H9 (cell line): ENCODE measurements at regions not wholly inside any gene's neighbourhood (a gene's known extent, or its start where the extent isn't known, plus 50 kb on each side); places are given as distances from the start of the nearest gene placed in this dataset.

Source experiments
- DNase-seq: peaks from one replicate; pipeline ENCODE4 v3.0.0-alpha.2; 2017
- H2AFZ ChIP-seq: one replicate; pipeline ENCODE4 v1.6.1; 2013; ENCODE audit warnings: mild to moderate bottlenecking, low read length, control low read depth, moderate library complexity
- H2AK5ac ChIP-seq: 2 replicates; pipeline ENCODE4 v1.6.1; 2013; ENCODE audit warnings: low read length, control low read depth, mixed read lengths; ENCODE audit not compliant: insufficient read length
- H2BK120ac ChIP-seq: one replicate; pipeline ENCODE4 v1.6.1; 2013; ENCODE audit warnings: low read depth, mild to moderate bottlenecking, low read length, control low read depth, inconsistent platforms; ENCODE audit not compliant: poor library complexity, severe bottlenecking
- H2BK12ac ChIP-seq: 2 replicates; pipeline ENCODE4 v1.6.1; 2013; ENCODE audit warnings: low read length, control low read depth, mixed read lengths, low read depth; ENCODE audit not compliant: insufficient read length
- H2BK15ac ChIP-seq: 2 replicates; pipeline ENCODE4 v1.6.1; 2013; ENCODE audit warnings: low read depth, low read length, control low read depth
- H2BK20ac ChIP-seq: one replicate; pipeline ENCODE4 v1.6.1; 2013; ENCODE audit warnings: low read depth, mild to moderate bottlenecking, low read length, control low read depth, inconsistent platforms; ENCODE audit not compliant: poor library complexity, severe bottlenecking
- H2BK5ac ChIP-seq: 2 replicates; pipeline ENCODE4 v1.6.1; 2013; ENCODE audit warnings: low read length, control low read depth, mixed read lengths; ENCODE audit not compliant: insufficient read length
- H3K14ac ChIP-seq: 2 replicates; pipeline ENCODE4 v1.6.1; 2013; ENCODE audit warnings: low read length, control low read depth; ENCODE audit not compliant: insufficient read depth
- H3K18ac ChIP-seq: 2 replicates; pipeline ENCODE4 v1.6.1; 2013; ENCODE audit warnings: low read depth, mild to moderate bottlenecking, mixed read lengths, low read length, control low read depth; ENCODE audit not compliant: insufficient read length
- H3K23ac ChIP-seq: 2 replicates; pipeline ENCODE4 v1.6.1; 2013; ENCODE audit warnings: low read length, control low read depth, mixed read lengths, low read depth; ENCODE audit not compliant: insufficient read length
- H3K23me2 ChIP-seq: 2 replicates; pipeline ENCODE4 v1.6.1; 2013; ENCODE audit warnings: low read depth, mild to moderate bottlenecking, mixed read lengths, low read length, control low read depth; ENCODE audit not compliant: insufficient read length, poor library complexity, severe bottlenecking
- H3K27ac ChIP-seq: 2 replicates; pipeline ENCODE4 v1.5.1; 2013; ENCODE audit warnings: low read length, control low read depth, mixed read lengths, low read depth; ENCODE audit not compliant: insufficient read length
- H3K27me3 ChIP-seq: 2 replicates; pipeline ENCODE4 v1.6.1; 2013; ENCODE audit warnings: low read length, control low read depth, inconsistent platforms; ENCODE audit not compliant: insufficient read depth
- H3K4ac ChIP-seq: 2 replicates; pipeline ENCODE4 v1.6.1; 2013; ENCODE audit warnings: low read depth, mild to moderate bottlenecking, control low read depth, inconsistent platforms, low read length, moderate library complexity
- H3K4me1 ChIP-seq: 2 replicates; pipeline ENCODE4 v1.6.1; 2013; ENCODE audit warnings: low read length, control low read depth, inconsistent platforms; ENCODE audit not compliant: insufficient read depth
- H3K4me2 ChIP-seq: 2 replicates; pipeline ENCODE4 v1.6.1; 2013; ENCODE audit warnings: low read length, control low read depth, mixed read lengths; ENCODE audit not compliant: insufficient read length, insufficient read depth
- H3K56ac ChIP-seq: 2 replicates; pipeline ENCODE4 v1.6.1; 2013; ENCODE audit warnings: low read depth, mild to moderate bottlenecking, mixed read lengths, low read length, control low read depth; ENCODE audit not compliant: insufficient read length
- H3K79me1 ChIP-seq: 2 replicates; pipeline ENCODE4 v1.6.1; 2013; ENCODE audit warnings: low read depth, mild to moderate bottlenecking, moderate library complexity, low read length, control low read depth, inconsistent platforms; ENCODE audit not compliant: insufficient read depth, poor library complexity, severe bottlenecking
- H3K79me2 ChIP-seq: 2 replicates; pipeline ENCODE4 v1.6.1; 2013; ENCODE audit warnings: low read length, control low read depth, inconsistent platforms; ENCODE audit not compliant: insufficient read depth
- H3K9ac ChIP-seq: 2 replicates; pipeline ENCODE4 v1.6.1; 2013; ENCODE audit warnings: low read length, control low read depth, mixed read lengths; ENCODE audit not compliant: insufficient read length; ENCODE audit errors: extremely low read depth
- H3K9me3 ChIP-seq: one replicate; pipeline ENCODE4 v1.6.1; 2013; ENCODE audit warnings: low read depth, low read length, inconsistent platforms; ENCODE audit not compliant: control insufficient read depth
- H3T11ph ChIP-seq: one replicate; pipeline ENCODE4 v1.6.1; 2013; ENCODE audit warnings: mild to moderate bottlenecking, low read length, control low read depth, inconsistent platforms
- H4K20me1 ChIP-seq: one replicate; pipeline ENCODE4 v1.6.1; 2013; ENCODE audit not compliant: control insufficient read depth, insufficient read length, insufficient read depth
- H4K5ac ChIP-seq: 2 replicates; pipeline ENCODE4 v1.6.1; 2013; ENCODE audit warnings: low read depth, mild to moderate bottlenecking, mixed read lengths, low read length, control low read depth; ENCODE audit not compliant: insufficient read length
- H4K8ac ChIP-seq: replicated peaks from 2 replicates; pipeline ENCODE4 v1.6.1; 2013; ENCODE audit warnings: low read length, control low read depth, mixed read lengths, low read depth; ENCODE audit not compliant: insufficient read length
- H4K91ac ChIP-seq: 2 replicates; pipeline ENCODE4 v1.6.1; 2013; ENCODE audit warnings: low read depth, mild to moderate bottlenecking, moderate library complexity, mixed read lengths, low read length, control low read depth; ENCODE audit not compliant: insufficient read length
- H3K27ac Mint-ChIP-seq, 3 experiments: 2 replicates in 2 of 3; 3 replicates in 1 of 3; pipeline ENCODE4 v1.8.0; 2020 to 2021; ENCODE audit warnings: mixed read lengths in 3 of 3, mild to moderate bottlenecking in 1 of 3, moderate library complexity in 1 of 3
- H3K27me3 Mint-ChIP-seq: 2 replicates; pipeline ENCODE4 v1.8.0; 2021; ENCODE audit warnings: low read depth, mild to moderate bottlenecking, moderate library complexity, mixed read lengths
- H3K36me3 Mint-ChIP-seq, 3 experiments: 2 replicates in 2 of 3; 3 replicates in 1 of 3; pipeline ENCODE4 v1.8.0; 2020 to 2021; ENCODE audit warnings: low read depth in 3 of 3, mixed read lengths in 3 of 3; ENCODE audit not compliant: insufficient read depth in 1 of 3
- H3K4me1 Mint-ChIP-seq, 2 experiments: 2 replicates each; pipeline ENCODE4 v1.8.0; 2020; ENCODE audit warnings: mixed read lengths in 2 of 2
- H3K4me3 Mint-ChIP-seq, 2 experiments: 2 replicates in 1 of 2; 3 replicates in 1 of 2; pipeline ENCODE4 v1.8.0; 2020 to 2021; ENCODE audit warnings: mild to moderate bottlenecking in 2 of 2, mixed read lengths in 2 of 2, moderate library complexity in 1 of 2
- H3K9me3 Mint-ChIP-seq, 2 experiments: 2 replicates in 1 of 2; 3 replicates in 1 of 2; pipeline ENCODE4 v1.8.0; 2020; ENCODE audit warnings: mild to moderate bottlenecking in 2 of 2, mixed read lengths in 2 of 2, moderate library complexity in 1 of 2
- CTCF ChIP-seq: fragments of 200-600 bp; sonication (generic); conservative IDR thresholded peaks from 3 replicates; pipeline ENCODE4 v1.8.0; 2021; ENCODE audit warnings: antibody characterized with exemption, mild to moderate bottlenecking
- WGBS: extraction: QIAGEN DNeasy Blood & Tissue Kit; methylation state at CpG from one replicate; pipeline ENCODE4 v1.1.7; 2013; ENCODE audit warnings: missing lambda C conversion rate, low lambda C conversion rate, mixed read lengths; ENCODE audit not compliant: insufficient read length; ENCODE audit errors: extremely low coverage; 5-methylcytosine and 5-hydroxymethylcytosine counted together

- Histone ChIP-seq H3K18ac (no peak overlapping the region), H4K8ac (no peak overlapping the region), H2AFZ (no peak overlapping the region), H4K5ac (no peak overlapping the region), H3K4me2 (no peak overlapping the region), H3K23ac (no peak overlapping the region), H3T11ph (no peak overlapping the region), H3K23me2 (no peaks in the 10 kb centered on the region), H3K27me3 (no peaks in the 10 kb centered on the region), H2BK5ac (no peak overlapping the region), H2BK20ac (no peak overlapping the region), H3K79me2 (no peaks in the 10 kb centered on the region), H2AK5ac (no peak overlapping the region), H3K14ac (no peak overlapping the region), H3K9me3 (no peaks in the 10 kb centered on the region), H2BK120ac (no peak overlapping the region), H2BK15ac (no peak overlapping the region), H4K20me1 (no peaks in the 10 kb centered on the region), H3K4ac (no peak overlapping the region), H3K56ac (no peak overlapping the region), H3K79me1 (no peaks in the 10 kb centered on the region), H3K4me1 (no peaks in the 10 kb centered on the region; the same call in 1 of the 2 replicates), H2BK12ac (no peak overlapping the region), H4K91ac (no peak overlapping the region), H3K27ac (no peak overlapping the region), H3K9ac (no peak overlapping the region)
- no peak for DNase-seq
- Mint-ChIP-seq H3K9me3 (no peaks in the 10 kb centered on the region; a peak in 1 of 5 replicates), H3K27ac (no peak overlapping the region), H3K27me3 (no peaks in the 10 kb centered on the region; the same call in 1 of the 2 replicates), H3K4me3 (no peak overlapping the region), H3K4me1 (0 out of 4 replicates have a peak, but pooled peaks cover 0 to 3% of the 10 kb centered on the region in 2 experiments), H3K36me3 (no peaks in the 10 kb centered on the region)
- WGBS = no CpG with 5 or more reads among the region's 7 CpGs
- TF ChIP-seq CTCF = no peak
Observed at GRCh38 chr2:119068154-119068725, 90.3 kb downstream of the C1QL2 start.
